HG03135 (cell line): ENCODE measurements at regions not wholly inside any gene's neighbourhood (a gene's known extent, or its start where the extent isn't known, plus 50 kb on each side); places are given as distances from the start of the nearest gene placed in this dataset.
A peak's percentile ranks its signal among the peaks of the same experiment; 100 is the strongest.
"Not testable (repeated sequence)": the region's sequence is repeated elsewhere in the genome, so short reads cannot be mapped to it uniquely, and the experiment has no call there.

Experiments used
- ATAC-seq: cut with Tn5 transposase; IDR thresholded peaks from one replicate; pipeline ENCODE4 v1.9.1; 2021; ENCODE audit warnings: mild to moderate bottlenecking, moderate library complexity; ENCODE audit not compliant: unreplicated experiment

- ATAC-seq = no peak
Measured at GRCh38 chr21:17682924-17683323, 70.2 kb upstream of the BTG3 start.

DNA sequence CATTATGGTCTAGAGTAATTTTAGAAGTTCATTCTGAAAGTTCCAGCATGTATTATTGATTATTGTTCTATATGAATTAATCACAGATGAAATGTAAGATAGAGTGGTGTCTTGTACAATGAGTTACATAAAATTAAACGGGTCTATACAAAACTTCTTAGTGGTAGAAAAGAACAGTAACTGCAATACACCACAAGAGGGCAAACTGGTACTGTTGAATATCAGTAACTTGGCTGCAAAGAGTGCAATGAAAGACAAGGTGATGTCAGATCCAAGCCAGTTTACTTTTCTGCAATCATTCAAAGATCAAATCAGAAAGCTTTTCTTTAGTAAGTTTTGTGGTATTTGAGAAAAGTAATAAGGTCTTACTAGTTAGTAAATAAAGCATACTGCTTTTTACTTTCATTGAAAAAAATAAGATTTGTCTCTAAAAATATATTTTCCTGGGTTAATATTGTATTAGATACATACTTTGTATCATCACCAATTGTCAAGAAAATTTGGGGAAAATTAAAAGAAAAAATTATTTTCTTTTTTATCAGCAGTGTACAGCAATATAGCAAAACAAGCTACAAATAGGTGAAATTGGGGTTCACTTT lies 66.4 kb upstream of the BTG3 start:
- peak; percentile 87 for ATAC-seq

GRCh38 chr21:17676930-17677329 lies 64.2 kb upstream of the BTG3 start:
- ATAC-seq = not testable (repeated sequence)

GRCh38 chr21:17674106-17674505 lies 61.4 kb upstream of the BTG3 start:
- ATAC-seq = no peak

GRCh38 chr21:17673261-17674020 lies 60.7 kb upstream of the BTG3 start:
- ATAC-seq = no peak

GRCh38 chr21:17671733-17672132 lies 59.0 kb upstream of the BTG3 start:
- ATAC-seq = no peak

DNA sequence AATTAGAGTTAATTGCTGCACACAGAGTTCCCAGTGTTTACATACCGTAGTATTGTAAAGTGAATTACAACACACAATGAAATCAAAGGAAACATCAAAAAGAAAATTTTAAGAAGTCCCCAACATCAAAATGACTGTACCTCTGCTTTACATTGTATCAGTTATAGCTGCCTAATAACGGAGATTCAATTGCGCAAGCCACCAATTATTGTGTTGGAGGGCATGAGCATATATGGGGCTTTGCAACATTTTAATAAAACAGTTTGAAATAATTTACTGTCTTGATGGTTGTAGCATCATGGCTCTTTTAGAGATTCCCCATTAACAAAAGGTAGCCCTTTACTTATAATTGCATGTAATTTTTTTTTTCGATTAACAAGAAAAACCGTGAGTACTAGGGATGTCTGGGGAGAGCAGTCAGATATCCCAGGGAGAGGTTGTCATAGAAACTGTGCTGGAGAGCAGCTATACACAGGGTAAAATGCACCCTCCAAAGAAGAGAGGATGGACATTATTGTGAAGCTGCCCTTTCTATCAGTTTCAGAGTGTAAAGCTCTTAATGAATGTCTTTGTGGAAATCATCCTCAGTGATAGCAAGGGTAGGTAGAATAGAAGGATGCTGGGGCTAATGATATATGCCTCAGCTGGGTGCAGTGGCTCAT lies 55.9 kb upstream of the BTG3 start:
- ATAC-seq = no peak

GRCh38 chr21:17667256-17667655 lies 54.6 kb upstream of the BTG3 start:
- no peak for ATAC-seq
